IMR-90 (cell line): ENCODE measurements at regions not wholly inside any gene's neighbourhood (a gene's known extent, or its start where the extent isn't known, plus 50 kb on each side); places are given as distances from the start of the nearest gene placed in this dataset.
A peak's percentile ranks its signal among the peaks of the same experiment; 100 is the strongest.

ENCODE experiments used
- ATAC-seq: fragments of 200-7000 bp; cut with Tn5 transposase; 2 replicates; pipeline ENCODE4 v1.9.1; 2020; ENCODE audit warnings: low read depth, mild to moderate bottlenecking, moderate library complexity
- BruUV-seq: library from RNA; stranded (reverse); fragments of 400-500 nt; replicated peaks from 2 replicates; lab custom pipeline; 2021; lab: Mats Ljungman, UMichigan
- CTCF ChIA-PET: fragments of 300-600 bp; formaldehyde crosslinking; extraction: SDS; loops from one replicate; lab custom pipeline; 2021; ENCODE audit warnings: antibody characterized with exemption; lab: Yijun Ruan, JAX
- POLR2A ChIA-PET: fragments of 300-600 bp; sonication (Branson Sonifier 250); formaldehyde crosslinking; loops from one replicate; lab custom pipeline; 2022; ENCODE audit warnings: antibody characterized with exemption; ENCODE audit not compliant: unreplicated experiment; lab: Charles Lee
- DNase-seq: peaks from one replicate; pipeline ENCODE4 v3.0.0; 2013
- H2AFZ ChIP-seq: replicated peaks from 2 replicates; pipeline ENCODE3; 2013; ENCODE audit warnings: low read length, mild to moderate bottlenecking; ENCODE audit not compliant: poor library complexity
- H2AK5ac ChIP-seq: 2 replicates; pipeline ENCODE4 v1.6.1; 2013; ENCODE audit warnings: low read depth, low read length, inconsistent platforms
- H2AK9ac ChIP-seq: replicated peaks from 2 replicates; pipeline ENCODE3; 2013; ENCODE audit warnings: mild to moderate bottlenecking, low read depth, low read length, moderate library complexity; ENCODE audit not compliant: poor library complexity
- H2BK120ac ChIP-seq: 2 replicates; pipeline ENCODE4 v1.6.1; 2013; ENCODE audit warnings: low read depth, low read length, inconsistent platforms
- H2BK15ac ChIP-seq: 3 replicates; pipeline ENCODE4 v1.6.1; 2013; ENCODE audit warnings: low read depth, low read length, inconsistent platforms
- H2BK20ac ChIP-seq: 2 replicates; pipeline ENCODE4 v1.6.1; 2013; ENCODE audit warnings: low read depth, mild to moderate bottlenecking, inconsistent platforms, low read length, moderate library complexity
- H2BK5ac ChIP-seq: 2 replicates; pipeline ENCODE4 v1.6.1; 2013; ENCODE audit warnings: mild to moderate bottlenecking, low read depth, low read length, inconsistent platforms; ENCODE audit not compliant: poor library complexity, severe bottlenecking
- H3K14ac ChIP-seq: replicated peaks from 2 replicates; pipeline ENCODE4 v1.6.1; 2013; ENCODE audit warnings: low read depth, low read length, inconsistent platforms
- H3K18ac ChIP-seq: 2 replicates; pipeline ENCODE4 v1.6.1; 2013; ENCODE audit warnings: low read depth, low read length, control low read depth
- H3K23ac ChIP-seq: 2 replicates; pipeline ENCODE4 v1.6.1; 2013; ENCODE audit warnings: low read depth, low read length, inconsistent platforms
- H3K27ac ChIP-seq: 2 replicates; pipeline ENCODE4 v1.5.1; 2013; ENCODE audit warnings: mild to moderate bottlenecking, control low read depth, low read length; ENCODE audit not compliant: insufficient read depth
- H3K27me3 ChIP-seq: 2 replicates; pipeline ENCODE4 v1.6.1; 2013; ENCODE audit warnings: low read length; ENCODE audit not compliant: control insufficient read depth, insufficient read depth
- H3K36me3 ChIP-seq: 2 replicates; pipeline ENCODE4 v1.6.1; 2013; ENCODE audit warnings: low read length, mixed read lengths; ENCODE audit not compliant: control insufficient read depth, insufficient read depth
- H3K4ac ChIP-seq: 2 replicates; pipeline ENCODE4 v1.6.1; 2013; ENCODE audit warnings: low read depth, low read length, inconsistent platforms
- H3K4me1 ChIP-seq: 2 replicates; pipeline ENCODE4 v1.6.1; 2013; ENCODE audit warnings: low read length, mixed read lengths; ENCODE audit not compliant: control insufficient read depth, insufficient read depth
- H3K4me2 ChIP-seq: 2 replicates; pipeline ENCODE4 v1.6.1; 2013; ENCODE audit warnings: low read depth, mild to moderate bottlenecking, control low read depth, low read length, moderate library complexity
- H3K4me3 ChIP-seq: 2 replicates; pipeline ENCODE4 v1.5.1; 2013; ENCODE audit warnings: low read depth, mild to moderate bottlenecking, control low read depth, low read length, moderate library complexity; ENCODE audit not compliant: insufficient read depth
- H3K56ac ChIP-seq: 2 replicates; pipeline ENCODE4 v1.6.1; 2013; ENCODE audit warnings: low read length, inconsistent platforms; ENCODE audit not compliant: insufficient read depth; ENCODE audit errors: extremely low read depth
- H3K79me1 ChIP-seq, 2 experiments: 2 replicates each; pipeline ENCODE4 v1.6.1; 2013; ENCODE audit warnings: low read length in 2 of 2, inconsistent platforms in 1 of 2, low read depth in 1 of 2
- H3K9ac ChIP-seq: 2 replicates; pipeline ENCODE4 v1.6.1; 2013; ENCODE audit warnings: low read depth, low read length, control low read depth
- H3K9me1 ChIP-seq: 2 replicates; pipeline ENCODE4 v1.6.1; 2013; ENCODE audit warnings: low read length, inconsistent platforms; ENCODE audit not compliant: insufficient read depth
- H3K9me3 ChIP-seq: 2 replicates; pipeline ENCODE4 v1.6.1; 2013; ENCODE audit warnings: low read length; ENCODE audit not compliant: control insufficient read depth, insufficient read depth
- H4K20me1 ChIP-seq: 2 replicates; pipeline ENCODE4 v1.6.1; 2013; ENCODE audit warnings: low read length, inconsistent platforms; ENCODE audit not compliant: insufficient read depth
- H4K5ac ChIP-seq: 2 replicates; pipeline ENCODE4 v1.6.1; 2013; ENCODE audit warnings: mild to moderate bottlenecking, low read depth, low read length, control low read depth
- H4K8ac ChIP-seq, 2 experiments: 2 replicates each; pipeline ENCODE4 v1.6.1; 2013; ENCODE audit warnings: low read depth in 2 of 2, low read length in 2 of 2, control low read depth in 1 of 2, inconsistent platforms in 1 of 2
- H4K91ac ChIP-seq: 2 replicates; pipeline ENCODE4 v1.6.1; 2013; ENCODE audit warnings: low read depth, low read length, inconsistent platforms; ENCODE audit not compliant: insufficient read depth
- BHLHE40 ChIP-seq: fragments of 150-350 bp; IDR thresholded peaks from 2 replicates; pipeline ENCODE4 v1.6.1; 2016; ENCODE audit warnings: mild to moderate bottlenecking, low read depth, low read length
- CEBPB ChIP-seq: IDR thresholded peaks from 2 replicates; pipeline ENCODE4 v1.6.1; 2012; ENCODE audit warnings: low read depth, low read length, improper control_type of control experiment
- CHD1 ChIP-seq: IDR thresholded peaks from 2 replicates; pipeline ENCODE4 v1.6.1; 2012; ENCODE audit warnings: low read depth, low read length, improper control_type of control experiment
- CTCF ChIP-seq: conservative IDR thresholded peaks from 2 replicates; pipeline ENCODE4 v1.5.1; 2012; ENCODE audit warnings: mild to moderate bottlenecking, low read depth, low read length, improper control_type of control experiment
- ELK1 ChIP-seq: fragments of 150-350 bp; IDR thresholded peaks from 2 replicates; pipeline ENCODE4 v1.6.1; 2016; ENCODE audit warnings: low read depth, mild to moderate bottlenecking, low read length, moderate library complexity, borderline replicate concordance
- FOS ChIP-seq: fragments of 150-350 bp; IDR thresholded peaks from 2 replicates; pipeline ENCODE4 v1.6.1; 2016; ENCODE audit warnings: low read depth, low read length
- MAFK ChIP-seq: IDR thresholded peaks from 2 replicates; pipeline ENCODE4 v1.6.1; 2012; ENCODE audit warnings: low read depth, low read length, improper control_type of control experiment
- MAZ ChIP-seq: IDR thresholded peaks from 2 replicates; pipeline ENCODE4 v1.6.1; 2012; ENCODE audit warnings: low read depth, mild to moderate bottlenecking, low read length, improper control_type of control experiment, moderate library complexity, borderline replicate concordance
- MXI1 ChIP-seq: IDR thresholded peaks from 2 replicates; pipeline ENCODE4 v1.6.1; 2012; ENCODE audit warnings: low read depth, mild to moderate bottlenecking, low read length, moderate library complexity, borderline replicate concordance
- POLR2A ChIP-seq: IDR thresholded peaks from 2 replicates; pipeline ENCODE4 v1.6.1; 2012; ENCODE audit warnings: mild to moderate bottlenecking, low read depth, low read length
- RAD21 ChIP-seq: IDR thresholded peaks from 2 replicates; pipeline ENCODE4 v1.6.1; 2012; ENCODE audit warnings: low read length, improper control_type of control experiment
- RCOR1 ChIP-seq: IDR thresholded peaks from 2 replicates; pipeline ENCODE4 v1.6.1; 2012; ENCODE audit warnings: mild to moderate bottlenecking, low read length, improper control_type of control experiment; ENCODE audit not compliant: insufficient replicate concordance
- RFX5 ChIP-seq: IDR thresholded peaks from 2 replicates; pipeline ENCODE4 v1.8.0; 2012; ENCODE audit warnings: low read depth, mild to moderate bottlenecking, low read length, moderate library complexity
- SMC3 ChIP-seq: fragments of 150-350 bp; IDR thresholded peaks from 2 replicates; pipeline ENCODE4 v1.6.1; 2016; ENCODE audit warnings: low read depth, mild to moderate bottlenecking, antibody characterized with exemption, low read length, moderate library complexity
- USF2 ChIP-seq: fragments of 150-350 bp; IDR thresholded peaks from 2 replicates; pipeline ENCODE4 v1.6.1; 2017; ENCODE audit warnings: mild to moderate bottlenecking, antibody characterized with exemption, low read length, low read depth
- WGBS, 2 experiments: methylation state at CpG; one replicate each; pipeline versions ENCODE4 v1.1.5 to v1.1.7; 2013; ENCODE audit warnings: missing lambda C conversion rate in 2 of 2; ENCODE audit not compliant: insufficient read length in 1 of 2; ENCODE audit errors: extremely low coverage in 2 of 2; 5-methylcytosine and 5-hydroxymethylcytosine counted together
- dilution Hi-C: fragments of 300-500 bp; cut with HindIII; formaldehyde crosslinking; loops from one replicate; pipeline ENCODE4 v1.14.3; 2018; ENCODE audit warnings: low sequenced_read_pairs; ENCODE audit not compliant: unreplicated experiment
- in situ Hi-C: fragments of 300-500 bp; cut with MboI; formaldehyde crosslinking; loops from 3 replicates; pipeline ENCODE4 v1.14.3; 2019; ENCODE audit warnings: low sequenced_read_pairs, inconsistent platforms, mixed read lengths
- intact Hi-C: fragments of 100-400 bp; cut with micrococcal nuclease; formaldehyde crosslinking; loops from 2 replicates; pipeline ENCODE4 v1.10.0; 2022

GRCh38 chr14:85217412-85217811 lies 312.5 kb upstream of the FLRT2 start:
- peak; percentile 31 for DNase-seq
- Histone ChIP-seq H3K79me1 (no peaks in the 10 kb centered on the region), H3K9me3 (no peaks in the 10 kb centered on the region), H2BK15ac (no peak overlapping the region), H2BK120ac (no peak overlapping the region), H3K36me3 (no peaks in the 10 kb centered on the region), H3K18ac (no peak overlapping the region), H3K4me2 (no peak overlapping the region), H3K56ac (no peak overlapping the region), H3K4me1 (no peaks in the 10 kb centered on the region), H2AFZ (no peak overlapping the region), H3K9me1 (no peaks in the 10 kb centered on the region), H3K27ac (no peak overlapping the region), H4K91ac (no peak overlapping the region), H3K14ac (no peak overlapping the region), H4K8ac (no peak overlapping the region), H4K5ac (no peak overlapping the region), H3K23ac (no peak overlapping the region), H3K4ac (no peak overlapping the region), H2BK20ac (no peak overlapping the region), H2AK5ac (no peak overlapping the region), H3K27me3 (no peaks in the 10 kb centered on the region), H3K9ac (no peak overlapping the region), H4K20me1 (no peaks in the 10 kb centered on the region), H2AK9ac (no peak overlapping the region), H2BK5ac (no peak overlapping the region), H3K4me3 (no peak overlapping the region)
- ChIA-PET CTCF (interaction anchor here (0.6 kb wide), 1 partner anchor 316 kb away, joined by 4 read pairs; no protein-coding TSS in a partner anchor), POLR2A (no interaction called here)
- dilution Hi-C loops (no loop called here), in situ Hi-C loops (no loop called here), intact Hi-C loops (no loop called here)
- TF ChIP-seq MAFK, result no peak
- TF ChIP-seq RCOR1, result no peak
- TF ChIP-seq MXI1, result no peak
- TF ChIP-seq RFX5, result no peak
- no peak for TF ChIP-seq ELK1
- TF ChIP-seq MAZ, result no peak
- TF ChIP-seq CHD1, result no peak
- no peak for TF ChIP-seq FOS
- TF ChIP-seq SMC3, result no peak
- TF ChIP-seq POLR2A, result no peak
- TF ChIP-seq RAD21, result no peak
- no peak for TF ChIP-seq BHLHE40
- TF ChIP-seq USF2, result no peak
- no peak for TF ChIP-seq CTCF
- no peak for TF ChIP-seq CEBPB
- WGBS, 2 experiments, result no CpG with 5 or more reads among the region's 1 CpG
- ATAC-seq, result no peak
- no TSS peak for BruUV-seq
